ENCODE measurements at regions not wholly inside any gene's neighbourhood (a gene's known extent, or its start where the extent isn't known, plus 50 kb on each side); places are given as distances from the start of the nearest gene placed in this dataset.

- no peak overlapping the region for H3K4me3 Mint-ChIP-seq
These were observed 85.7 kb downstream of the BLID start for GRCh38 chr11:122030286-122030685.

GRCh38 chr11:122028545-122028944, 87.5 kb downstream of the BLID start:
- Mint-ChIP-seq H3K4me1 (peaks cover 13% of the 10 kb centered on the region), H3K27me3 (ENCODE audit: low read depth, poor library complexity) (peaks cover 6% of the 10 kb centered on the region), H3K27ac (no peak overlapping the region), H3K9me3 (peaks cover 4% of the 10 kb centered on the region), H3K36me3 (ENCODE audit: low read depth) (no peaks in the 10 kb centered on the region), H3K4me3 (no peak overlapping the region)
- TF ChIP-seq CTCF (IDR thresholded peaks at IDR 0.05) = no peak
- DNase-seq = no peak

More at GRCh38 chr11:122030286-122030685, 85.7 kb downstream of the BLID start:
- Mint-ChIP-seq H3K36me3 (ENCODE audit: low read depth) (no peaks in the 10 kb centered on the region), H3K27ac (no peak overlapping the region), H3K27me3 (ENCODE audit: low read depth, poor library complexity) (peaks cover 6% of the 10 kb centered on the region), H3K4me1 (no peaks in the 10 kb centered on the region), H3K9me3 (peaks cover 4% of the 10 kb centered on the region)
- DNase-seq = no peak
- TF ChIP-seq CTCF (IDR thresholded peaks at IDR 0.05) = no peak

- no peak overlapping the region for H3K4me3 Mint-ChIP-seq
- H3K9me3 Mint-ChIP-seq = peaks cover 4% of the 10 kb centered on the region
- peaks cover 13% of the 10 kb centered on the region for H3K4me1 Mint-ChIP-seq
- no peak for TF ChIP-seq CTCF (IDR thresholded peaks at IDR 0.05)
- DNase-seq = no peak
- H3K27me3 Mint-ChIP-seq (ENCODE audit: low read depth, poor library complexity) = peaks cover 3% of the 10 kb centered on the region
- H3K27ac Mint-ChIP-seq = no peak overlapping the region
- no peaks in the 10 kb centered on the region for H3K36me3 Mint-ChIP-seq (ENCODE audit: low read depth)
These were observed 88.0 kb downstream of the BLID start for GRCh38 chr11:122028036-122028435.

- DNase-seq = no peak
- Mint-ChIP-seq H3K9me3 (peaks cover 4% of the 10 kb centered on the region), H3K36me3 (ENCODE audit: low read depth) (no peaks in the 10 kb centered on the region), H3K27me3 (ENCODE audit: low read depth, poor library complexity) (peaks cover 6% of the 10 kb centered on the region), H3K4me1 (peaks cover 25% of the 10 kb centered on the region), H3K4me3 (no peak overlapping the region), H3K27ac (no peak overlapping the region)
- TF ChIP-seq CTCF (IDR thresholded peaks at IDR 0.05) = no peak
These were observed 90.3 kb downstream of the BLID start for GRCh38 chr11:122025757-122026156.

- H3K9me3 Mint-ChIP-seq = no peaks in the 10 kb centered on the region
- no peak for TF ChIP-seq CTCF (IDR thresholded peaks at IDR 0.05)
- H3K4me3 Mint-ChIP-seq = no peak overlapping the region
- peaks cover 2% of the 10 kb centered on the region for H3K27me3 Mint-ChIP-seq (ENCODE audit: low read depth, poor library complexity)
- DNase-seq = no peak
- no peaks in the 10 kb centered on the region for H3K36me3 Mint-ChIP-seq (ENCODE audit: low read depth)
- no peak overlapping the region for H3K27ac Mint-ChIP-seq
- peaks cover 25% of the 10 kb centered on the region for H3K4me1 Mint-ChIP-seq
These were observed 91.7 kb downstream of the BLID start for GRCh38 chr11:122024278-122024677.

- H3K27ac Mint-ChIP-seq = no peak overlapping the region
- no peaks in the 10 kb centered on the region for H3K36me3 Mint-ChIP-seq (ENCODE audit: low read depth)
- no peak for DNase-seq
- H3K4me1 Mint-ChIP-seq = peaks cover 25% of the 10 kb centered on the region
- H3K27me3 Mint-ChIP-seq (ENCODE audit: low read depth, poor library complexity) = peaks cover 2% of the 10 kb centered on the region
- TF ChIP-seq CTCF (IDR thresholded peaks at IDR 0.05) = no peak
- no peaks in the 10 kb centered on the region for H3K9me3 Mint-ChIP-seq
- H3K4me3 Mint-ChIP-seq = no peak overlapping the region
These were observed 92.3 kb downstream of the BLID start for GRCh38 chr11:122023614-122024250.

Data from nephron progenitor cell (in vitro differentiated cells).